NCI-H2227 treated with DMSO at 0.1 percent for 48 hours (cell line): ENCODE measurements at regions not wholly inside any gene's neighbourhood (a gene's known extent, or its start where the extent isn't known, plus 50 kb on each side); places are given as distances from the start of the nearest gene placed in this dataset.

Experiments used
- DNase-seq: peaks from one replicate; lab custom pipeline; 2025; lab: John Stamatoyannopoulos, UW

DNA sequence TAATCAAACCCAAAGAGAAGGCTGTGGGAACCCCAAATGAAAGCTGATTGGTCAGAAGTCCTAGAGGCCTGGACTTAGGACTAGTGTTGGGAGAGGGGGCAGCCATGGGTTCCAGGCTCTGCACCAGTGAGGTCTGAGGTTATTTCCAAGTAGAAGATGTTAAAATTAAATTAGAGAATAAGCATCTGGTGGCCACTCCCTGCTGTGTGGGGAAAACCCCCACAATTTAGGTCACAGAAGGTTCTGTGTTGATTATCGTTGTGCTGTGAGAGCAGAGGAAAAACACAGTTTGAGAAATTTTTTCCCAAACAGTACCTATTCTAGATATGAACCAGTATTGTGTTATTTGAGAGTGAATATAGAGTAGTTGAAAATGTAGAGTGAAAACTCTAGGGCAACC, 53.9 kb upstream of the NSMCE3 start:
- no peak for DNase-seq

DNA sequence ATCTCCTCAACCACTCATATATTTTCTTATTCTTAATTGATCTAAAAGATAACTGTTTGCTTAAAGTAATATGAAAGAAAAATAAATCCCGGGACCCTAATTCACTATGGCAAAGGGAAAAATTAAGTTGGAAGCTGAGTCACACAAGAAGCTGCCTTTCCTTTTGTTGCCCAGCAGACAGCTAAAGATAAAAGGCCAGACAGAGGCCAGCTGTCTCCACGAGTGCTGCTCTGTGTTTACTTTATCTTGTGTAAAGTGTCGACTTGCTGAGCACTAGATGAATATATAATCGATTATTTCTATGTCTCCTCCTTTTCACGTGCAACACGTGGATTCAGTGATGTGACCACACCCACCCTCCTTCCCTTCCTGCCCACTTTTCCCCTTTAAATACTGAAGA, 52.8 kb upstream of the NSMCE3 start:
- no peak for DNase-seq

DNA sequence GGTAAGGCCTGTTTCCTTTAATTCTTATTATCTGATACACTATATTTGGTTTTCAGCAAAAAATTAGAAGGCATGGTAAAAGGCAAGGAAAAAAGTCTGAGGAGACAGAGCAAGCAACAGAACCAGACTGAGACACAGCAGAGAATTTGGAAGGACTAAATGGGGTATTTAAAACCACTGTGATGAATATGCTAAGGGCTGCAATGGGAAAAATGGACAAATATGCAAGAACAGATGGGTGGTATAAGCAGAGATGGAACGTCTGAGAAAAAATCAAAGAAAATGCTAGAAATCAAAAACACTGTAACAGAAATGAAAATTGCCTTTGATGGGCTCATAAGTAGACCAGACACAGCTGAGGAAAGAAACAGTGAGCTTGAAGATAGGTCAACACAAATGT, 50.8 kb upstream of the NSMCE3 start:
- no peak for DNase-seq

DNA sequence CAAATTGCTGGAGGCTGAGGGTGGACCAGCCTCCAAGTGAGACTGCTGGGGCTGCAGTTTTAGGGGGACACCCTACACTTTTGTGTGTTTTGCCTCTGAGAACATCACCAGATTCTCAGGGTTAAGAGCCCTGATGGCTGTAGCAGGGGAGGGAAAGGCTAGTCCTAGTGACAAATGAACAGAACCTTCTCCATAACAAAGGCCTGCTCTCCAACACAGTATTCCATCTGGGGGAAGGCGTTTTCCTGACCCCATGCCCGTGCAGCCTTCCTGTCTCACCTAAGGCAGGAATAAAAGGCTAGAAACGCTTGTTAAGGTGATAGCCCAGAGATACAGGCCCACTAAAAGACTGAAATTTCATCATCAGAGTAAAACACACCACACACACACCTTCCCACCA, 50.2 kb upstream of the NSMCE3 start:
- DNase-seq, result no peak
